Spleen (tissue), 7 donors: ENCODE measurements at regions not wholly inside any gene's neighbourhood (a gene's known extent, or its start where the extent isn't known, plus 50 kb on each side); places are given as distances from the start of the nearest gene placed in this dataset.

Experiments used
- CTCF ChIP-seq, 11 experiments: fragments of 200-600 bp in 7 of 11; fragments of 450-650 bp in 4 of 11; sonication (generic) in 4 of 11; IDR thresholded peaks in 8 of 11; conservative IDR thresholded peaks in 3 of 11; 1 replicate in 7 of 11; 2 replicates in 4 of 11; pipeline versions ENCODE4 v1.4.0 to v1.8.0; 2016 to 2021; ENCODE audit warnings: antibody characterized with exemption in 11 of 11, inconsistent platforms in 4 of 11, mild to moderate bottlenecking in 1 of 11
- POLR2AphosphoS5 ChIP-seq, 3 donors: sonication (generic); formaldehyde crosslinking; IDR thresholded peaks; one replicate each; pipeline ENCODE4 v1.5.1; 2017; ENCODE audit warnings: antibody characterized with exemption in 3 of 3
- donor health status: DM: no; HTN: no; CAD: no; lungs with moderate emphysema.
- donor health status: DM: no; HTN: no; CAD: no.
- donor health status: DM: no; HTN: no; CAD: no.

GRCh38 chr3:40663280-40663679 lies 138.5 kb downstream of the ZNF621 start:
- no peak for TF ChIP-seq CTCF (IDR thresholded peaks at IDR 0.05 in 8 of 11, conservative IDR thresholded peaks at IDR 0.05 in 3 of 11)
- no peak for TF ChIP-seq POLR2AphosphoS5 (IDR thresholded peaks at IDR 0.05)
